ENCODE measurements at regions not wholly inside any gene's neighbourhood (a gene's known extent, or its start where the extent isn't known, plus 50 kb on each side); places are given as distances from the start of the nearest gene placed in this dataset.

- peak; percentile 20 for DNase-seq (ENCODE audit: low spot score)
- H3K9me3 ChIP-seq (ENCODE audit: low read depth) = no peaks in the 10 kb centered on the region
- no peak overlapping the region for H3K4me3 ChIP-seq
- Mint-ChIP-seq H3K4me1 (peaks cover 7% of the 10 kb centered on the region), H3K27me3 (ENCODE audit: insufficient read depth, low read depth) (peaks cover 15% of the 10 kb centered on the region), H3K4me3 (no peak overlapping the region), H3K27ac (no peak overlapping the region), H3K36me3 (no peaks in the 10 kb centered on the region), H3K9me3 (peaks cover 7% of the 10 kb centered on the region)
- no peak overlapping the region for H3K27ac ChIP-seq
- no peak for TF ChIP-seq EZH2phosphoT487 (IDR thresholded peaks at IDR 0.05)
- H3K79me2 ChIP-seq (ENCODE audit: low read depth) = no peaks in the 10 kb centered on the region
- no peak overlapping the region for H3K9ac ChIP-seq
- H3K36me3 ChIP-seq = no peaks in the 10 kb centered on the region
- peaks cover 4% of the 10 kb centered on the region for H3K27me3 ChIP-seq
- no peak overlapping the region for H2AFZ ChIP-seq (replicated peaks)
- no peaks in the 10 kb centered on the region for H4K20me1 ChIP-seq (ENCODE audit: low read depth)
- H3K4me1 ChIP-seq = no peaks in the 10 kb centered on the region
- H3F3A ChIP-seq (ENCODE audit: low read depth) = no peaks in the 10 kb centered on the region
- H3K4me2 ChIP-seq = no peak overlapping the region
These were observed 58.9 kb upstream of the SDK2 start for GRCh38 chr17:73703192-73703591.

DNA sequence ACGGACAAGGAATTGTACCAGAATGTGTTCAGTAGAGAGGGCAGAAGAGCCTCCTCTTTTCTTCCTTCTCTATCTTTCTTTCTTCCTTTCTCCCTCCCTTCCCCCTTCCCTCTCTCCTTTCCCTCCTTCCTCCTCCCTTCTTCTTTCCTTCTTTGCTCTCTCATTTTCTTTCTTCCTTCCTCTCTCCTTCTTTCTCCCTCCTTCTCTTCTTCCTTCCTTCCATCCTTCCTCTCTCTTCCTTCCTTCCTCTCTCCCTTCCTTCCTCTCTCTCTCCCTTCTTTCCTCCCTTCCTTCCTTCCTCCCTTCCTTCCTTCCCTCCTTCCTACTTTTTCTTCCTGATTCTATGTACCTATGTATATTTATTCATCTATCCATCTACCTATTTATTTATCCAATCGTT lies 59.7 kb upstream of the SDK2 start:
- Mint-ChIP-seq H3K27ac (no peak overlapping the region), H3K4me3 (no peak overlapping the region), H3K27me3 (ENCODE audit: insufficient read depth, low read depth) (peaks cover 16% of the 10 kb centered on the region), H3K9me3 (peaks cover 7% of the 10 kb centered on the region), H3K4me1 (peaks cover 7% of the 10 kb centered on the region), H3K36me3 (no peaks in the 10 kb centered on the region)
- Histone ChIP-seq H3K4me2 (no peak overlapping the region), H3F3A (ENCODE audit: low read depth) (no peaks in the 10 kb centered on the region), H3K9me3 (ENCODE audit: low read depth) (no peaks in the 10 kb centered on the region), H3K79me2 (ENCODE audit: low read depth) (no peaks in the 10 kb centered on the region), H2AFZ (replicated peaks) (no peak overlapping the region), H3K9ac (no peak overlapping the region), H3K36me3 (no peaks in the 10 kb centered on the region), H4K20me1 (ENCODE audit: low read depth) (no peaks in the 10 kb centered on the region), H3K4me1 (no peaks in the 10 kb centered on the region), H3K27me3 (peaks cover 6% of the 10 kb centered on the region), H3K27ac (no peak overlapping the region), H3K4me3 (no peak overlapping the region)
- no peak for DNase-seq (ENCODE audit: low spot score)
- TF ChIP-seq EZH2phosphoT487 (IDR thresholded peaks at IDR 0.05) (no peak), EZH2 (IDR thresholded peaks at IDR 0.05) (no peak), CTCF (IDR thresholded peaks at IDR 0.05) (no peak)

DNA sequence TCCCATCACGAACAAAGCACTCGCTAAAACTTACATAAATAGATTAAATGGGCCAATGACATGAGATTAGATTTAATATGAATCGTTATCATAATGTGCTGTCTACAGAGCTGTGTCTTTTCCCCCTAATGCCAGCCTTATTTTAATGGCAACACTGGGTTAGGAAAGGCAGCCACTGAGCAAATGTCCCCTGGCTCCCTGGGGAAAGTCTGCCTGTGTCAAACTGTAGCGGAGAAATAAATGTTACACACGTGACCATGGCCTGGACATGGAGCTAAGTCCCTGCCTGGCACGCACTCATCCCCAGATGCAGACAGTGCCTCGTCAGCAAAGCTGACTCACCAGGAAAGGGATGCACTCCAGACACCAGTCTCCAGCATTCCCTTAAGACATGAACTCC lies 61.3 kb upstream of the SDK2 start:
- H3K4me1 ChIP-seq = no peaks in the 10 kb centered on the region
- Mint-ChIP-seq H3K4me1 (peaks cover 13% of the 10 kb centered on the region), H3K27me3 (ENCODE audit: insufficient read depth, low read depth) (peaks cover 16% of the 10 kb centered on the region), H3K27ac (no peak overlapping the region), H3K36me3 (no peaks in the 10 kb centered on the region), H3K9me3 (peaks cover 7% of the 10 kb centered on the region), H3K4me3 (no peak overlapping the region)
- DNase-seq (ENCODE audit: low spot score) = no peak
- H3K36me3 ChIP-seq = no peaks in the 10 kb centered on the region
- no peaks in the 10 kb centered on the region for H3K9me3 ChIP-seq (ENCODE audit: low read depth)
- peaks cover 17% of the 10 kb centered on the region for H3K27me3 ChIP-seq
- no peak overlapping the region for H3K27ac ChIP-seq
- no peak overlapping the region for H3K9ac ChIP-seq
- no peak overlapping the region for H3K4me2 ChIP-seq
- H3F3A ChIP-seq (ENCODE audit: low read depth) = no peaks in the 10 kb centered on the region
- TF ChIP-seq EZH2phosphoT487 (IDR thresholded peaks at IDR 0.05) = no peak
- TF ChIP-seq CTCF (IDR thresholded peaks at IDR 0.05) = no peak
- TF ChIP-seq EZH2 (IDR thresholded peaks at IDR 0.05) = no peak
- no peak overlapping the region for H3K4me3 ChIP-seq
- no peaks in the 10 kb centered on the region for H4K20me1 ChIP-seq (ENCODE audit: low read depth)
- no peaks in the 10 kb centered on the region for H3K79me2 ChIP-seq (ENCODE audit: low read depth)
- H2AFZ ChIP-seq (replicated peaks) = no peak overlapping the region

DNA sequence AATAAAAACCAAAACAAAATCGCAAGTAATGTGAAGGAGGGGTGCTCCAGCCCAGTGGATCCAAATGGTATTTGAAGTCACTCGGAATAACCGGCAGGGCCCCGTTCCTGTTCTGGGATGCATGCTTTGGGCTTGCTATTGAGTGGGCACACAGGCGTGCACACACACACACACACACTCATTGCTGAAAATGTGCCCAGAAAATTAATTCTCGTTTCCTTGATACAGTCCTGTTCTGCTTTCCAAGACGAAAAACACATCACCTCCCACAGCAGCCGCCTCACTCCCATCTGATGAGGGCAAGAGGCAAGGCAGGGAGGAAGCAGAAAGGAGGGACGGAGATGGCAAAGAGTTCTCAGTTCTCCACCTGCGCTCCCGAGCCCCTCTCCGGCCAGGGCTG lies 62.2 kb upstream of the SDK2 start:
- peaks cover 19% of the 10 kb centered on the region for H3K27me3 Mint-ChIP-seq (ENCODE audit: insufficient read depth, low read depth)

More for the DNA sequence above, 62.2 kb upstream of the SDK2 start:
- no peak for DNase-seq (ENCODE audit: low spot score)
- no peaks in the 10 kb centered on the region for H3K36me3 Mint-ChIP-seq
- H4K20me1 ChIP-seq (ENCODE audit: low read depth) = no peaks in the 10 kb centered on the region
- H3F3A ChIP-seq (ENCODE audit: low read depth) = no peaks in the 10 kb centered on the region
- H2AFZ ChIP-seq (replicated peaks) = no peak overlapping the region
- H3K4me3 Mint-ChIP-seq = no peak overlapping the region
- H3K9me3 Mint-ChIP-seq = peaks cover 7% of the 10 kb centered on the region
- H3K79me2 ChIP-seq (ENCODE audit: low read depth) = no peaks in the 10 kb centered on the region
- H3K4me1 ChIP-seq = no peaks in the 10 kb centered on the region
- H3K4me3 ChIP-seq = no peak overlapping the region
- no peaks in the 10 kb centered on the region for H3K9me3 ChIP-seq (ENCODE audit: low read depth)
- no peak overlapping the region for H3K27ac ChIP-seq
- no peaks in the 10 kb centered on the region for H3K36me3 ChIP-seq
- TF ChIP-seq EZH2 (IDR thresholded peaks at IDR 0.05) (no peak), CTCF (IDR thresholded peaks at IDR 0.05) (no peak), EZH2phosphoT487 (IDR thresholded peaks at IDR 0.05) (no peak)
- H3K27me3 ChIP-seq = peaks cover 17% of the 10 kb centered on the region
- no peak overlapping the region for H3K9ac ChIP-seq
- H3K27ac Mint-ChIP-seq = no peak overlapping the region
- no peak overlapping the region for H3K4me2 ChIP-seq
- H3K4me1 Mint-ChIP-seq = peaks cover 13% of the 10 kb centered on the region

Measured in neural progenitor cell (in vitro differentiated cells).